Adipocyte (in vitro differentiated cells): ENCODE measurements at regions not wholly inside any gene's neighbourhood (a gene's known extent, or its start where the extent isn't known, plus 50 kb on each side); places are given as distances from the start of the nearest gene placed in this dataset.

Experiments
- DNase-seq: peaks from one replicate; pipeline ENCODE4 v3.0.0-alpha.2; 2015; ENCODE audit warnings: low read depth
- H3K27me3 ChIP-seq: replicated peaks from 2 replicates; pipeline ENCODE4 v1.7.0; 2013; ENCODE audit warnings: mild to moderate bottlenecking, low read length, moderate library complexity; ENCODE audit not compliant: control insufficient read depth, insufficient read depth
- H3K36me3 ChIP-seq: 2 replicates; pipeline ENCODE4 v1.7.0; 2013; ENCODE audit warnings: low read length, mild to moderate bottlenecking, moderate library complexity; ENCODE audit not compliant: control insufficient read depth, insufficient read depth, severe bottlenecking
- H3K4me1 ChIP-seq: 2 replicates; pipeline ENCODE4 v1.7.0; 2013; ENCODE audit warnings: mild to moderate bottlenecking, low read length, moderate library complexity; ENCODE audit not compliant: control insufficient read depth, insufficient read depth
- H3K4me3 ChIP-seq: 2 replicates; pipeline ENCODE4 v1.7.0; 2013; ENCODE audit warnings: mild to moderate bottlenecking, low read length, moderate library complexity
- H3K9ac ChIP-seq: 2 replicates; pipeline ENCODE4 v1.7.0; 2013; ENCODE audit warnings: mild to moderate bottlenecking, low read length, moderate library complexity
- H3K9me3 ChIP-seq: 2 replicates; pipeline ENCODE4 v1.7.0; 2013; ENCODE audit warnings: mild to moderate bottlenecking, low read length, moderate library complexity; ENCODE audit not compliant: control insufficient read depth

- H3K36me3 ChIP-seq = no peaks in the 10 kb centered on the region
- H3K27me3 ChIP-seq = peaks cover 16% of the 10 kb centered on the region
- no peak overlapping the region for H3K9ac ChIP-seq
- H3K9me3 ChIP-seq = no peaks in the 10 kb centered on the region
- no peaks in the 10 kb centered on the region for H3K4me1 ChIP-seq
- DNase-seq = no peak
- no peak overlapping the region for H3K4me3 ChIP-seq
Observed at GRCh38 chr10:117911684-117912083, 135.1 kb downstream of the RAB11FIP2 start.

GRCh38 chr10:117914334-117914733 lies 132.4 kb downstream of the RAB11FIP2 start:
- DNase-seq = no peak
- Histone ChIP-seq H3K4me1 (no peaks in the 10 kb centered on the region), H3K9ac (no peak overlapping the region), H3K36me3 (no peaks in the 10 kb centered on the region), H3K9me3 (no peaks in the 10 kb centered on the region), H3K4me3 (no peak overlapping the region), H3K27me3 (peaks cover 18% of the 10 kb centered on the region)

GRCh38 chr10:117920956-117921355 lies 125.8 kb downstream of the RAB11FIP2 start:
- Histone ChIP-seq H3K27me3 (peaks cover 8% of the 10 kb centered on the region), H3K4me3 (no peak overlapping the region), H3K9me3 (no peaks in the 10 kb centered on the region), H3K36me3 (no peaks in the 10 kb centered on the region), H3K4me1 (no peaks in the 10 kb centered on the region), H3K9ac (no peak overlapping the region)
- no peak for DNase-seq

GRCh38 chr10:117921421-117921820 lies 125.3 kb downstream of the RAB11FIP2 start:
- no peak for DNase-seq
- no peak overlapping the region for H3K9ac ChIP-seq
- H3K27me3 ChIP-seq = peaks cover 8% of the 10 kb centered on the region
- no peaks in the 10 kb centered on the region for H3K36me3 ChIP-seq
- H3K4me3 ChIP-seq = no peak overlapping the region
- H3K4me1 ChIP-seq = no peaks in the 10 kb centered on the region
- H3K9me3 ChIP-seq = no peaks in the 10 kb centered on the region

- H3K9ac ChIP-seq = no peak overlapping the region
- DNase-seq = no peak
- no peak overlapping the region for H3K4me3 ChIP-seq
- H3K36me3 ChIP-seq = no peaks in the 10 kb centered on the region
- H3K27me3 ChIP-seq = peaks cover 14% of the 10 kb centered on the region
- no peaks in the 10 kb centered on the region for H3K4me1 ChIP-seq
- no peaks in the 10 kb centered on the region for H3K9me3 ChIP-seq
Observed at GRCh38 chr10:117924820-117925219, 121.9 kb downstream of the RAB11FIP2 start.

GRCh38 chr10:117925369-117925768 lies 121.4 kb downstream of the RAB11FIP2 start:
- H3K27me3 ChIP-seq = peaks cover 14% of the 10 kb centered on the region
- no peak overlapping the region for H3K4me3 ChIP-seq
- no peaks in the 10 kb centered on the region for H3K9me3 ChIP-seq
- no peaks in the 10 kb centered on the region for H3K36me3 ChIP-seq
- DNase-seq = no peak
- no peaks in the 10 kb centered on the region for H3K4me1 ChIP-seq
- no peak overlapping the region for H3K9ac ChIP-seq

GRCh38 chr10:117926491-117926890 lies 120.2 kb downstream of the RAB11FIP2 start:
- no peak overlapping the region for H3K4me3 ChIP-seq
- no peak overlapping the region for H3K9ac ChIP-seq
- H3K36me3 ChIP-seq = no peaks in the 10 kb centered on the region
- H3K9me3 ChIP-seq = peaks cover 5% of the 10 kb centered on the region
- no peak for DNase-seq
- no peaks in the 10 kb centered on the region for H3K4me1 ChIP-seq
- H3K27me3 ChIP-seq = peaks cover 11% of the 10 kb centered on the region

- no peaks in the 10 kb centered on the region for H3K4me1 ChIP-seq
- H3K4me3 ChIP-seq = no peak overlapping the region
- H3K36me3 ChIP-seq = no peaks in the 10 kb centered on the region
- peaks cover 8% of the 10 kb centered on the region for H3K9me3 ChIP-seq
- no peak overlapping the region for H3K9ac ChIP-seq
- peaks cover 8% of the 10 kb centered on the region for H3K27me3 ChIP-seq
- DNase-seq = no peak
Observed at GRCh38 chr10:117927332-117927731, 119.4 kb downstream of the RAB11FIP2 start.

GRCh38 chr10:117927871-117928270 lies 118.9 kb downstream of the RAB11FIP2 start:
- Histone ChIP-seq H3K4me1 (no peaks in the 10 kb centered on the region), H3K36me3 (no peaks in the 10 kb centered on the region), H3K9me3 (peaks cover 8% of the 10 kb centered on the region), H3K4me3 (no peak overlapping the region), H3K9ac (no peak overlapping the region), H3K27me3 (peaks cover 8% of the 10 kb centered on the region)
- no peak for DNase-seq

- Histone ChIP-seq H3K36me3 (no peaks in the 10 kb centered on the region), H3K4me3 (no peak overlapping the region), H3K9me3 (peaks cover 8% of the 10 kb centered on the region)
Observed at GRCh38 chr10:117928281-117928680, 118.5 kb downstream of the RAB11FIP2 start.

GRCh38 chr10:117928741-117929140 lies 118.0 kb downstream of the RAB11FIP2 start:
- no peak for DNase-seq

More at GRCh38 chr10:117928281-117928680, 118.5 kb downstream of the RAB11FIP2 start:
- Histone ChIP-seq H3K9ac (no peak overlapping the region), H3K27me3 (peaks cover 8% of the 10 kb centered on the region), H3K4me1 (no peaks in the 10 kb centered on the region)
- DNase-seq = no peak

GRCh38 chr10:117929327-117930067 lies 117.2 kb downstream of the RAB11FIP2 start:
- H3K27me3 ChIP-seq = peaks cover 8% of the 10 kb centered on the region
- no peak overlapping the region for H3K9ac ChIP-seq
- H3K4me1 ChIP-seq = no peaks in the 10 kb centered on the region
- H3K36me3 ChIP-seq = no peaks in the 10 kb centered on the region
- H3K4me3 ChIP-seq = no peak overlapping the region
- H3K9me3 ChIP-seq = peaks cover 8% of the 10 kb centered on the region
- DNase-seq = no peak

More at GRCh38 chr10:117928741-117929140, 118.0 kb downstream of the RAB11FIP2 start:
- H3K4me3 ChIP-seq = no peak overlapping the region
- no peaks in the 10 kb centered on the region for H3K4me1 ChIP-seq
- no peaks in the 10 kb centered on the region for H3K36me3 ChIP-seq
- peaks cover 8% of the 10 kb centered on the region for H3K9me3 ChIP-seq
- H3K27me3 ChIP-seq = peaks cover 8% of the 10 kb centered on the region
- H3K9ac ChIP-seq = no peak overlapping the region
